Peyer's patch (tissue), 4 donors: ENCODE measurements at regions not wholly inside any gene's neighbourhood (a gene's known extent, or its start where the extent isn't known, plus 50 kb on each side); places are given as distances from the start of the nearest gene placed in this dataset.

ENCODE experiments used
- CTCF ChIP-seq, 6 experiments: fragments of 450-650 bp in 4 of 6; fragments of 200-600 bp in 2 of 6; sonication (generic) in 1 of 6; IDR thresholded peaks; one replicate each; pipeline ENCODE4 v1.5.1; 2017 to 2019; ENCODE audit warnings: antibody characterized with exemption in 6 of 6, mild to moderate bottlenecking in 3 of 6, moderate library complexity in 1 of 6
- POLR2A ChIP-seq, 2 donors: fragments of 450-650 bp; IDR thresholded peaks; one replicate each; pipeline ENCODE4 v1.5.1; 2017; ENCODE audit warnings: antibody characterized with exemption in 2 of 2, mild to moderate bottlenecking in 2 of 2, moderate library complexity in 2 of 2

- TF ChIP-seq CTCF (IDR thresholded peaks at IDR 0.05) (no peak), POLR2A (IDR thresholded peaks at IDR 0.05) (no peak)
These were observed 147.6 kb downstream of the RBM26 start for GRCh38 chr13:79258489-79258888.
